GM20000 (cell line): ENCODE measurements at regions not wholly inside any gene's neighbourhood (a gene's known extent, or its start where the extent isn't known, plus 50 kb on each side); places are given as distances from the start of the nearest gene placed in this dataset.

Experiments used
- DNase-seq: peaks from one replicate; pipeline ENCODE4 v3.0.0; 2012; ENCODE audit warnings: low spot score
- TF ChIP-seq, protein P1 (sequence below): IDR thresholded peaks from 2 replicates; pipeline ENCODE4 v1.5.1; 2012; ENCODE audit warnings: mild to moderate bottlenecking, control low read depth; ENCODE audit errors: extremely low read depth, missing control alignments

DNA sequence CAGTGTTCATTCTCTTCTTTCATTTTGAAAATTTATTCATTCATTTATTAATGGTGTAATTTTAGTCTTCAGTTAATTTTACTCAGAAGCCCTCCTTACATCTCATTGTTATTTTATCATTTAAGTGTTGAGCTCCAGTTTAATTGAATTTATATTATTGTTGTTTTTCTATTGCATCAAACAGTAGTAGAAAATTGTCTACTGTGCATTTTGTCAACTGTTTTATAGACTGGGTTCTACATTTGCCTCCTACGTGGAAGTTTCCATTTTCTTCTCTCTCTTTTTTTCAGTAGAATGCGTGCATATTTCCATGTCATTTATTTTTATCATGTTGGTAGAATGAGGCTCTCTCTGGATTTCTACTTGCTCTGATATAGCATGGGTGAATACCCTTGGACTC, 487.4 kb downstream of the NR2F2 start:
- TF ChIP-seq, protein P1, sequence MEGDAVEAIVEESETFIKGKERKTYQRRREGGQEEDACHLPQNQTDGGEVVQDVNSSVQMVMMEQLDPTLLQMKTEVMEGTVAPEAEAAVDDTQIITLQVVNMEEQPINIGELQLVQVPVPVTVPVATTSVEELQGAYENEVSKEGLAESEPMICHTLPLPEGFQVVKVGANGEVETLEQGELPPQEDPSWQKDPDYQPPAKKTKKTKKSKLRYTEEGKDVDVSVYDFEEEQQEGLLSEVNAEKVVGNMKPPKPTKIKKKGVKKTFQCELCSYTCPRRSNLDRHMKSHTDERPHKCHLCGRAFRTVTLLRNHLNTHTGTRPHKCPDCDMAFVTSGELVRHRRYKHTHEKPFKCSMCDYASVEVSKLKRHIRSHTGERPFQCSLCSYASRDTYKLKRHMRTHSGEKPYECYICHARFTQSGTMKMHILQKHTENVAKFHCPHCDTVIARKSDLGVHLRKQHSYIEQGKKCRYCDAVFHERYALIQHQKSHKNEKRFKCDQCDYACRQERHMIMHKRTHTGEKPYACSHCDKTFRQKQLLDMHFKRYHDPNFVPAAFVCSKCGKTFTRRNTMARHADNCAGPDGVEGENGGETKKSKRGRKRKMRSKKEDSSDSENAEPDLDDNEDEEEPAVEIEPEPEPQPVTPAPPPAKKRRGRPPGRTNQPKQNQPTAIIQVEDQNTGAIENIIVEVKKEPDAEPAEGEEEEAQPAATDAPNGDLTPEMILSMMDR: no peak
- no peak for DNase-seq

DNA sequence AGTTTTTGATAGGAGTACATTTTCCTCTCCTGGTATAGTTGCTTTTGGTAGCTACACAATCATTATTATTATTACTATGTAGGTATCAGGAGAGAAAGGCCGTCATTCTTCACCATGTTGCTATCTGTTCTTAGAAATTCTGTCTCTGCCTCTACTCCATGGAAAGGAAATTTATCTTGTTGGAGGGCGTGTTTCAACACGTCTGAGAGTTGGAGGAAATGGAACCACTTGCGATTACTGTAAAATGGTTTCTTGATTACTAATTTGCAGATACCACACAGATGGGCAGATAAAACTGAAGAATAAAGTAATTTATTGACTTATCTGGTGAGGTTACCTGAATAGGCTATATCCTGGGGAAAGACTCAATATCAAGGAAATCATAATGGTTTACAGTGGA, 488.4 kb downstream of the NR2F2 start:
- DNase-seq: no peak
- TF ChIP-seq, protein P1: no peak

DNA sequence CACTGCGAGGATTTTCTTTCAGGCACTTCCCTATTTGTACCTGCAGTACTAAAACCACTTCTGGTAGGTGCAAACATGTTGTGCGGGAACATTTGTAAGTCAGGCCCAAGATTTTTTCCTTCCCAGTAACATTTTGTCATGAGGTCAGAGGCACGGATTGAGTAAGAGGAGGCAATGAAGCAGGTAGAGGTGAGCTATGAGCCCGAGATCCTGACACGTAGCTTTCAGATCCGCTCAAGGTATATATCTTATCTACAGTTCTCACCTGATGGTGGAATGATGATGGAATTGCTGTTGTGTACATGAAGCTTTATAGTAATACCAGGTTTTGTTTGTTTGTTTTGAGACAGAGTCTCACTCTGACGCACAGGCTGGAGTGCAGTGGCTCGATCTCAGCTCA, 497.5 kb downstream of the NR2F2 start:
- no peak for DNase-seq
- TF ChIP-seq, protein P1: no peak

DNA sequence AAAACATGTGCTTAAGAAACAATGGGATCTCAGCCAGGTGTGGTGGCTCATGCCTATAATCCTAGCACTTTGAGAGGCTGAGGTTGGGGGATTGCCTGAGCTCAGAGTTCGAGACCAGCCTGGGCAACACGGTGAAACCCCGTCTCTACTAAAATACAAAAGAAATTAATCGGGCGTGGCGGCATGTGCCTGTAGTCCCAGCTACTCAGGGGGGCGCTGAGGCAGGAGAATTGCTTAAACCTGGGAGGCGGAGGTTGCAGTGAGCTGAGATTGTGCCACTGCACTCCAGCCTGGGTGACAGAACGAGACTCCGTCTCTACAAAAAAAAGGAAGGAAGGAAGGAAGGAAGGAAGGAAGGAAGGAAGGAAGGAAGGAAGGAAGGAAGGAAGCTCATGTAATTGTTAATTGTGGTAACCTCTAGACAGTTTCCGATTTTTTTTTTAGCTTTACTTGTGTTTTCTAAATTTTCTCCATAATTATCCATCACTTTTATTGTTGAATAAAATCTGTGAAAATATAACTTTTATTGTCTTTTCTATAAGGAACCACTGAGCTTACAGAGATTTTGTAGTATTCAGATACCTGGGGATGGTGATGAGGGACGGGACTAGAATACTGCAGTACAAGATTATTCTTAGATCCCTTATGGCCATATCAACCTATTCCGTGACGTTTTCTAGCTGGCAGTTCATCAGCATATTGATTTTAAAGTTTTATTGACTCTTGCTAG, 506.9 kb downstream of the NR2F2 start:
- TF ChIP-seq, protein P1: no peak
- DNase-seq: no peak

DNA sequence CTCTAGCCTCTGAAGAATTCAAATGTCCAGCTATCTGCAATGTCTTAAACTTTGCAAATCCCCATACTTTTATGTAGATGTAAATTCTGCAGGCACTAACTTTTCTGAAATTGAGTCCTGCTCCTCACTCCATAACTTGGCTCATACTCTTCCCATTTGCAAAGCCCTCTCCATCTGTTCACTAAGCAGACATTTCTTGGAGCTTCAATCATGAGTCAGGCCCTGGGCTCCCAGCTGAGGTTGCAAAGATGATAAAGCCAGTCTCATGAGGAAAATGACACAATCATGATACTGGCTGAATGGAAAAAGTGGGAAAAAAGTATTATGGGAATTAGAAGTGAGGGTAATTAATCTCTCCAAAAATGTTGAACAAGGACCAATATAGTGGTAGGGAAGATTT, 507.6 kb downstream of the NR2F2 start:
- no peak for DNase-seq
- TF ChIP-seq, protein P1: no peak

DNA sequence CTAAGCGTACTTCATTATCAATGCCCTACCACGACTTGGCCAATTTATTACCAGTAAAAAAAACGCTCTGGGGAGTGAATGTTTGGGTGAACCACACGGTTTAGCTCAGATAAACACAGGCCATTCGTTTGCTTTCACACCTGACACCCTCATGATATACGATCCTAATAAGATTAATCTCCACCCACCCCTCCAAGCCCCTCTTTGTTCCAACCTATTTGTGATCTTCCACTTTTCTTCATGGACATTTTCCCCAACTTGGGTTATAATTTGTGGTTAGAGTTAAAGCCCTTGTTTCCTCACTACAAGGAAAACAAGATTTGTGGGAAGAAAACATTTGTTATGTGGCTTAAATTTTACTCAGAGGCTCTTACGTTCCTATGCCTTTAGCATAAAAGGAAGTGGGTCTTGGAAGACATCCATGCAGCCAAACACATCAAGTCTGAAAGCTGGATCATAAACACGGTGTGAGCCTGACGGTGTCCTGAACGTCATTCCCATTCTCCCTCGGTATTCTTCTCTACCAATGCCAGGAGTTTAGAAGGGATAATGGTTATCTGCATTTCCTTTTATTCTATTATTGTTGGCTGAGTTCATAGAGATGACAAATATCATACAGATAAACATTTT, 518.9 kb downstream of the NR2F2 start:
- DNase-seq: no peak
- TF ChIP-seq, protein P1: no peak

DNA sequence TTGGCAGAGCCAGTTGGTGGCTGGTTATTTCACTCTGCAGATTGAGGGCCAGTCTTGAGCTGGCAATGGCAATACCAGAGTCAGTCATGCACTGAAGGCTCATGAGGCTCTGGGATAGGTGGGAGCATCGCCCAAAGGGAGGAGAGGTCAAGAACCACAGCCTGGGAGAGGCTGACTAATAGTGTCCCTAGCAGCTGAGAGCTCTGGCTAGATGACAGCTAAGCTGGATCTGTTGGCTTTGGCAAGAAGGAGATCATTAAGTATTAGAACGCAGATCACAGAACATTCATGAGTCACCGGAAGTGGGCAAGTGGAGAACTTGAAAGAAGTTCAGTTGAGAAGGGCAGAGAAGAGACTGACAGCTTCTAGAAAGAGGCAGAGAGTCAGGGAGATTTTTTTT, 521.1 kb downstream of the NR2F2 start:
- DNase-seq: no peak
- TF ChIP-seq, protein P1: no peak
